Mesothelial cell of epicardium (in vitro differentiated cells): ENCODE measurements at regions not wholly inside any gene's neighbourhood (a gene's known extent, or its start where the extent isn't known, plus 50 kb on each side); places are given as distances from the start of the nearest gene placed in this dataset.
A peak's percentile ranks its signal among the peaks of the same experiment; 100 is the strongest.

Experiments
- DNase-seq, 2 experiments: peaks; one replicate each; pipeline ENCODE4 v3.0.0; 2021; ENCODE audit warnings: low spot score in 2 of 2; ENCODE audit not compliant: unreplicated experiment in 2 of 2
- H3K27ac Mint-ChIP-seq: 2 replicates; pipeline ENCODE4 v1.8.0; 2021; ENCODE audit warnings: mixed read lengths
- H3K27me3 Mint-ChIP-seq: 2 replicates; pipeline ENCODE4 v1.8.0; 2021; ENCODE audit warnings: low read depth, mixed read lengths
- H3K36me3 Mint-ChIP-seq: 2 replicates; pipeline ENCODE4 v1.8.0; 2021; ENCODE audit warnings: mixed read lengths
- H3K4me1 Mint-ChIP-seq: 2 replicates; pipeline ENCODE4 v1.8.0; 2021; ENCODE audit warnings: mixed read lengths
- H3K4me3 Mint-ChIP-seq: 2 replicates; pipeline ENCODE4 v1.8.0; 2021; ENCODE audit warnings: mild to moderate bottlenecking, moderate library complexity, mixed read lengths
- H3K9me3 Mint-ChIP-seq: 2 replicates; pipeline ENCODE4 v1.8.0; 2021; ENCODE audit warnings: mixed read lengths
- CTCF ChIP-seq: fragments of 200-600 bp; sonication (generic); IDR thresholded peaks from one replicate; pipeline ENCODE4 v1.5.0; 2021; ENCODE audit warnings: antibody characterized with exemption; ENCODE audit not compliant: unreplicated experiment

GRCh38 chr13:70339738-70340137 is 231.5 kb upstream of the KLHL1 start:
- no peak overlapping the region for H3K27ac Mint-ChIP-seq
- no peaks in the 10 kb centered on the region for H3K27me3 Mint-ChIP-seq
- peaks cover 9% of the 10 kb centered on the region for H3K9me3 Mint-ChIP-seq
- DNase-seq: no peak
- H3K36me3 Mint-ChIP-seq: no peaks in the 10 kb centered on the region
- peak; percentile 26 for TF ChIP-seq CTCF
- H3K4me1 Mint-ChIP-seq: peaks cover 10% of the 10 kb centered on the region
- H3K4me3 Mint-ChIP-seq: no peak overlapping the region

- TF ChIP-seq CTCF: no peak
- no peak for DNase-seq
Observed at GRCh38 chr13:70338609-70339008, 230.4 kb upstream of the KLHL1 start.

GRCh38 chr13:70336866-70337265 is 228.6 kb upstream of the KLHL1 start:
- Mint-ChIP-seq H3K36me3 (no peaks in the 10 kb centered on the region), H3K27me3 (peaks cover 4% of the 10 kb centered on the region), H3K9me3 (peaks cover 6% of the 10 kb centered on the region), H3K4me1 (peaks cover 10% of the 10 kb centered on the region), H3K4me3 (no peak overlapping the region), H3K27ac (no peak overlapping the region)
- no peak for DNase-seq
- no peak for TF ChIP-seq CTCF

More at GRCh38 chr13:70338609-70339008, 230.4 kb upstream of the KLHL1 start:
- no peak overlapping the region for H3K4me3 Mint-ChIP-seq
- H3K4me1 Mint-ChIP-seq: peaks cover 10% of the 10 kb centered on the region
- no peak overlapping the region for H3K27ac Mint-ChIP-seq
- H3K27me3 Mint-ChIP-seq: no peaks in the 10 kb centered on the region
- no peaks in the 10 kb centered on the region for H3K36me3 Mint-ChIP-seq
- peaks cover 9% of the 10 kb centered on the region for H3K9me3 Mint-ChIP-seq

GRCh38 chr13:70333752-70334151 is 225.5 kb upstream of the KLHL1 start:
- no peak for TF ChIP-seq CTCF
- Mint-ChIP-seq H3K27ac (no peak overlapping the region), H3K4me3 (no peak overlapping the region), H3K27me3 (peaks cover 5% of the 10 kb centered on the region), H3K4me1 (peaks cover 9% of the 10 kb centered on the region), H3K9me3 (no peaks in the 10 kb centered on the region), H3K36me3 (no peaks in the 10 kb centered on the region)
- no peak for DNase-seq

GRCh38 chr13:70330697-70331361 is 222.6 kb upstream of the KLHL1 start:
- Mint-ChIP-seq H3K36me3 (no peaks in the 10 kb centered on the region), H3K4me3 (no peak overlapping the region), H3K9me3 (no peaks in the 10 kb centered on the region), H3K27me3 (peaks cover 5% of the 10 kb centered on the region), H3K27ac (no peak overlapping the region), H3K4me1 (no peaks in the 10 kb centered on the region)
- DNase-seq: no peak
- no peak for TF ChIP-seq CTCF

- peaks cover 8% of the 10 kb centered on the region for H3K4me1 Mint-ChIP-seq
- H3K4me3 Mint-ChIP-seq: no peak overlapping the region
- H3K36me3 Mint-ChIP-seq: no peaks in the 10 kb centered on the region
Observed at GRCh38 chr13:70324519-70324918, 216.3 kb upstream of the KLHL1 start.

More at GRCh38 chr13:70324519-70324918, 216.3 kb upstream of the KLHL1 start:
- peaks cover 2% of the 10 kb centered on the region for H3K27me3 Mint-ChIP-seq
- DNase-seq: no peak
- no peaks in the 10 kb centered on the region for H3K9me3 Mint-ChIP-seq
- no peak for TF ChIP-seq CTCF
- no peak overlapping the region for H3K27ac Mint-ChIP-seq
